HEK293 (cell line): ENCODE measurements at regions not wholly inside any gene's neighbourhood (a gene's known extent, or its start where the extent isn't known, plus 50 kb on each side); places are given as distances from the start of the nearest gene placed in this dataset.

Experiments
- CTCF ChIA-PET: fragments of 350-600 bp; formaldehyde crosslinking; extraction: SDS; loops from one replicate; lab custom pipeline; 2021; ENCODE audit warnings: antibody characterized with exemption; lab: Yijun Ruan, JAX
- POLR2A ChIA-PET: fragments of 300-600 bp; formaldehyde crosslinking; extraction: SDS; loops from one replicate; lab custom pipeline; 2020; ENCODE audit warnings: antibody characterized with exemption, inconsistent platforms; lab: Yijun Ruan, JAX
- H3K27ac ChIP-seq: fragments of 200-500 bp; sonication (Bioruptor generic); 2 replicates; pipeline ENCODE4 v1.5.1; 2014; ENCODE audit warnings: low read depth, low read length, control low read depth, inconsistent platforms; ENCODE audit errors: extremely low read depth
- H3K36me3 ChIP-seq, 2 experiments: fragments of 200-500 bp in 1 of 2; sonication (Bioruptor generic) in 1 of 2; 1 replicate in 1 of 2; 2 replicates in 1 of 2; pipeline ENCODE4 v1.5.1; 2014 to 2017; ENCODE audit warnings: inconsistent platforms in 2 of 2, low read length in 2 of 2; ENCODE audit not compliant: control insufficient read depth in 2 of 2, insufficient read depth in 1 of 2
- H3K4me1 ChIP-seq: fragments of 200-500 bp; sonication (Bioruptor generic); 2 replicates; pipeline ENCODE4 v1.5.1; 2014; ENCODE audit warnings: mild to moderate bottlenecking, low read length, inconsistent platforms; ENCODE audit not compliant: control insufficient read depth, insufficient read depth
- H3K4me3 ChIP-seq: 2 replicates; pipeline ENCODE4 v1.5.1; 2011; ENCODE audit warnings: low read depth, mild to moderate bottlenecking, control low read depth, low read length, moderate library complexity
- H3K9me3 ChIP-seq: fragments of 200-500 bp; sonication (Bioruptor generic); 2 replicates; pipeline ENCODE4 v1.5.1; 2014; ENCODE audit warnings: low read depth, low read length, inconsistent platforms; ENCODE audit not compliant: control insufficient read depth, insufficient read depth
- AEBP2 ChIP-seq: fragments of 450-650 bp; formaldehyde crosslinking; IDR thresholded peaks from 2 replicates; pipeline ENCODE4 v1.5.1; 2016; ENCODE audit warnings: missing biosample characterization, missing genetic modification characterization, borderline replicate concordance
- BCL11B ChIP-seq: fragments of 450-650 bp; formaldehyde crosslinking; IDR thresholded peaks from 2 replicates; pipeline ENCODE4 v1.5.1; 2016; ENCODE audit warnings: low read depth, missing biosample characterization, missing genetic modification characterization
- GLIS1 ChIP-seq: fragments of 450-650 bp; formaldehyde crosslinking; IDR thresholded peaks from 2 replicates; pipeline ENCODE4 v1.5.1; 2016; ENCODE audit warnings: missing biosample characterization, missing genetic modification characterization
- PATZ1 ChIP-seq: fragments of 450-650 bp; formaldehyde crosslinking; IDR thresholded peaks from 2 replicates; pipeline ENCODE4 v1.5.1; 2016; ENCODE audit warnings: missing biosample characterization, missing genetic modification characterization
- REPIN1 ChIP-seq: fragments of 450-650 bp; formaldehyde crosslinking; IDR thresholded peaks from 2 replicates; pipeline ENCODE4 v1.5.1; 2017; ENCODE audit warnings: missing biosample characterization, missing genetic modification characterization, low read depth
- SP2 ChIP-seq: fragments of 450-650 bp; formaldehyde crosslinking; IDR thresholded peaks from 2 replicates; pipeline ENCODE4 v1.5.1; 2016; ENCODE audit warnings: missing biosample characterization, missing genetic modification characterization
- SP3 ChIP-seq: fragments of 450-650 bp; formaldehyde crosslinking; IDR thresholded peaks from 2 replicates; pipeline ENCODE4 v1.5.1; 2016; ENCODE audit warnings: missing biosample characterization, missing genetic modification characterization
- ZFP41 ChIP-seq: fragments of 450-650 bp; formaldehyde crosslinking; IDR thresholded peaks from 2 replicates; pipeline ENCODE4 v1.5.1; 2016; ENCODE audit warnings: missing biosample characterization, missing genetic modification characterization, borderline replicate concordance
- ZIC2 ChIP-seq: fragments of 450-650 bp; formaldehyde crosslinking; IDR thresholded peaks from 2 replicates; pipeline ENCODE4 v1.5.1; 2016; ENCODE audit warnings: missing biosample characterization, missing genetic modification characterization
- ZNF184 ChIP-seq: fragments of 450-650 bp; IDR thresholded peaks from 2 replicates; pipeline ENCODE4 v1.5.1; 2018; ENCODE audit warnings: missing biosample characterization, mild to moderate bottlenecking, missing genetic modification characterization
- ZNF239 ChIP-seq: fragments of 450-650 bp; formaldehyde crosslinking; IDR thresholded peaks from 2 replicates; pipeline ENCODE4 v1.5.1; 2016; ENCODE audit warnings: missing biosample characterization, missing genetic modification characterization
- ZNF366 ChIP-seq: fragments of 450-650 bp; formaldehyde crosslinking; conservative IDR thresholded peaks from 2 replicates; pipeline ENCODE4 v1.5.1; 2016; ENCODE audit warnings: missing biosample characterization, missing genetic modification characterization
- ZNF449 ChIP-seq: fragments of 450-650 bp; formaldehyde crosslinking; IDR thresholded peaks from 2 replicates; pipeline ENCODE4 v1.5.1; 2017; ENCODE audit warnings: missing biosample characterization, mild to moderate bottlenecking, missing genetic modification characterization, moderate library complexity
- ZNF48 ChIP-seq: fragments of 450-650 bp; formaldehyde crosslinking; IDR thresholded peaks from 2 replicates; pipeline ENCODE4 v1.5.1; 2016; ENCODE audit warnings: missing biosample characterization, missing genetic modification characterization
- ZNF544 ChIP-seq: fragments of 450-650 bp; formaldehyde crosslinking; IDR thresholded peaks from 2 replicates; pipeline ENCODE4 v1.5.0; 2017; ENCODE audit warnings: missing biosample characterization, missing genetic modification characterization
- ZNF776 ChIP-seq: fragments of 450-650 bp; formaldehyde crosslinking; IDR thresholded peaks from 2 replicates; pipeline ENCODE4 v1.5.0; 2017; ENCODE audit warnings: missing biosample characterization, missing genetic modification characterization, borderline replicate concordance
- ZNF837 ChIP-seq: fragments of 450-650 bp; formaldehyde crosslinking; IDR thresholded peaks from 2 replicates; pipeline ENCODE4 v1.5.1; 2016; ENCODE audit warnings: missing biosample characterization, missing genetic modification characterization
- TF ChIP-seq, protein P1 (sequence below): fragments of 450-650 bp; formaldehyde crosslinking; IDR thresholded peaks from 2 replicates; pipeline ENCODE4 v1.5.1; 2016; ENCODE audit warnings: missing biosample characterization, missing genetic modification characterization
- TF ChIP-seq, protein P2 (sequence below): fragments of 450-650 bp; formaldehyde crosslinking; IDR thresholded peaks from 2 replicates; pipeline ENCODE4 v1.5.1; 2016; ENCODE audit warnings: missing biosample characterization, missing genetic modification characterization

DNA sequence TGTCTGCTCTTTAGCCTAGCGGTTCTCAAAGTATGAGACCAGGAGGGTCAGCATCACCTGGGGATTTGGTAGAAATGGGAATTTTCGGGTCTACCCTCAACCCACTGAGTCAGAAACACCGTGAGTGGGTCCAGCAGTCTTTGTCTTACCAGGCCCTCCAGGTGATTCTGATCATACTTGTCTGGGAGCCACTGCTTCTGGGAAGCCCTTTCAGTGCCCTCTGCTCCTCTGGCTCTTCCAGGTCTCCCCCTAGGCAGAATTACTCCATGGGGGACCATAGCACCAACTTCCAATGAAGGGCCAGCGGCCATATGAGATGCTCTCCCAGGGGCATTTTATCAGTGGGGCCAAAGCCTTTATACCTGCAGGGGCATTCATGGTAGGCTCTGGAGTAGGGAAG lies 81.0 kb upstream of the ETV3 start:
- ChIA-PET POLR2A (no interaction called here), CTCF (no interaction called here)
- no peak for TF ChIP-seq ZNF449
- TF ChIP-seq ZNF184 (tag by site-specific recombination), result no peak
- TF ChIP-seq, protein P1, sequence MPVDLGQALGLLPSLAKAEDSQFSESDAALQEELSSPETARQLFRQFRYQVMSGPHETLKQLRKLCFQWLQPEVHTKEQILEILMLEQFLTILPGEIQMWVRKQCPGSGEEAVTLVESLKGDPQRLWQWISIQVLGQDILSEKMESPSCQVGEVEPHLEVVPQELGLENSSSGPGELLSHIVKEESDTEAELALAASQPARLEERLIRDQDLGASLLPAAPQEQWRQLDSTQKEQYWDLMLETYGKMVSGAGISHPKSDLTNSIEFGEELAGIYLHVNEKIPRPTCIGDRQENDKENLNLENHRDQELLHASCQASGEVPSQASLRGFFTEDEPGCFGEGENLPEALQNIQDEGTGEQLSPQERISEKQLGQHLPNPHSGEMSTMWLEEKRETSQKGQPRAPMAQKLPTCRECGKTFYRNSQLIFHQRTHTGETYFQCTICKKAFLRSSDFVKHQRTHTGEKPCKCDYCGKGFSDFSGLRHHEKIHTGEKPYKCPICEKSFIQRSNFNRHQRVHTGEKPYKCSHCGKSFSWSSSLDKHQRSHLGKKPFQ (tag by site-specific recombination), result no peak
- no peak for TF ChIP-seq SP2 (tag by site-specific recombination)
- Histone ChIP-seq H3K4me1 (no peaks in the 10 kb centered on the region), H3K27ac (no peak overlapping the region), H3K4me3 (no peak overlapping the region), H3K9me3 (no peaks in the 10 kb centered on the region), H3K36me3 (no peaks in the 10 kb centered on the region)

DNA sequence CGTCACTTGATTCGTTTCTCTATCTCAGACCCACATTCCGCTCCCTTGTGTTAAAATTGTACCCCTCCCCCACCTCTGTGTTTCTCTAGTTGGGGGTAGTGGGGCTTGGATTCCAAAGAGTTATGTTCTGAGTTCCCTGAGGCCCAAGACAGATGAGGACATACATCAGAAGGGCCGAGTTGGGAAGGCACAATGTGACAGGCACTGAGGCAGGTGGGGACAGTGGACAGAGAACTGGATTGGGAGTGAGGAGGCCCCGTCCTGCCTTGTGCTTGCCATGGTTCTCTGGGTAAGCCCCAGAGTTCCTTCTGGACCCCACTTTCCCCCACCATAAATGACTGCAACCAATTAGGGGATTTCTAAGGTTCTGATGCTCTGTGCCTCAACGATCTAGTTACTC lies 80.5 kb upstream of the ETV3 start:
- ChIA-PET POLR2A (no interaction called here), CTCF (no interaction called here)
- no peak overlapping the region for H3K4me3 ChIP-seq
- no peaks in the 10 kb centered on the region for H3K4me1 ChIP-seq
- TF ChIP-seq ZNF48 (tag by site-specific recombination), result no peak
- TF ChIP-seq, protein P2, sequence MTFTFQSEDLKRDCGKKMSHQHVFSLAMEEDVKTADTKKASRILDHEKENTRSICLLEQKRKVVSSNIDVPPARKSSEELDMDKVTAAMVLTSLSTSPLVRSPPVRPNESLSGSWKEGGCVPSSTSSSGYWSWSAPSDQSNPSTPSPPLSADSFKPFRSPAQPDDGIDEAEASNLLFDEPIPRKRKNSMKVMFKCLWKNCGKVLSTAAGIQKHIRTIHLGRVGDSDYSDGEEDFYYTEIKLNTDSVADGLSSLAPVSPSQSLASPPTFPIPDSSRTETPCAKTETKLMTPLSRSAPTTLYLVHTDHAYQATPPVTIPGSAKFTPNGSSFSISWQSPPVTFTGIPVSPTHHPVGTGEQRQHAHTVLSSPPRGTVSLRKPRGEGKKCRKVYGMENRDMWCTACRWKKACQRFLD (tag by site-specific recombination), result no peak
- no peak for TF ChIP-seq ZNF366 (tag by site-specific recombination)
- TF ChIP-seq SP3 (tag by site-specific recombination), result no peak
- TF ChIP-seq, protein P1 (tag by site-specific recombination), result no peak
- TF ChIP-seq BCL11B (tag by site-specific recombination), result no peak
- TF ChIP-seq ZIC2 (tag by site-specific recombination), result no peak
- no peak for TF ChIP-seq ZNF837 (tag by site-specific recombination)
- no peak for TF ChIP-seq PATZ1 (tag by site-specific recombination)
- TF ChIP-seq ZNF544 (tag by site-specific recombination), result no peak
- no peak for TF ChIP-seq REPIN1
- TF ChIP-seq ZNF776, result no peak
- TF ChIP-seq AEBP2 (tag by site-specific recombination), result no peak
- no peak for TF ChIP-seq ZFP41 (tag by site-specific recombination)
- TF ChIP-seq ZNF239, result no peak
- TF ChIP-seq GLIS1, result no peak
- H3K9me3 ChIP-seq, result no peaks in the 10 kb centered on the region
- no peak overlapping the region for H3K27ac ChIP-seq
- H3K36me3 ChIP-seq, result no peaks in the 10 kb centered on the region
